ENCODE measurements at regions not wholly inside any gene's neighbourhood (a gene's known extent, or its start where the extent isn't known, plus 50 kb on each side); places are given as distances from the start of the nearest gene placed in this dataset.

GRCh38 chr20:16877053-16877554, 128.9 kb downstream of the OTOR start:
- Mint-ChIP-seq H3K9me3 (ENCODE audit: unreplicated experiment) (peaks cover 2% of the 10 kb centered on the region), H3K36me3 (ENCODE audit: low read depth, unreplicated experiment) (no peaks in the 10 kb centered on the region), H3K27me3 (ENCODE audit: low read depth, unreplicated experiment) (no peaks in the 10 kb centered on the region), H3K4me3 (ENCODE audit: unreplicated experiment) (no peak overlapping the region), H3K4me1 (ENCODE audit: low read depth, unreplicated experiment) (no peaks in the 10 kb centered on the region), H3K27ac (ENCODE audit: unreplicated experiment) (no peak overlapping the region)
- Histone ChIP-seq H3K36me3 (ENCODE audit: insufficient read depth, low read length) (no peaks in the 10 kb centered on the region), H2AFZ (ENCODE audit: low read depth, low read length) (no peak overlapping the region), H4K20me1 (ENCODE audit: insufficient read depth, low read length) (no peaks in the 10 kb centered on the region), H3K4me2 (ENCODE audit: low read length) (no peak overlapping the region), H3K27me3 (ENCODE audit: insufficient read depth, low read length) (no peaks in the 10 kb centered on the region), H3K27ac (ENCODE audit: low read depth, low read length) (no peak overlapping the region), H3K9ac (ENCODE audit: low read length) (no peak overlapping the region), H3K9me3 (ENCODE audit: insufficient read depth, low read depth, low read length) (no peaks in the 10 kb centered on the region), H3K4me1 (ENCODE audit: insufficient read depth, low read length) (no peaks in the 10 kb centered on the region), H3K79me2 (ENCODE audit: insufficient read depth, low read length) (no peaks in the 10 kb centered on the region), H3K4me3 (ENCODE audit: insufficient read depth, low read depth, low read length) (no peak overlapping the region)
- TF ChIP-seq, protein P1, sequence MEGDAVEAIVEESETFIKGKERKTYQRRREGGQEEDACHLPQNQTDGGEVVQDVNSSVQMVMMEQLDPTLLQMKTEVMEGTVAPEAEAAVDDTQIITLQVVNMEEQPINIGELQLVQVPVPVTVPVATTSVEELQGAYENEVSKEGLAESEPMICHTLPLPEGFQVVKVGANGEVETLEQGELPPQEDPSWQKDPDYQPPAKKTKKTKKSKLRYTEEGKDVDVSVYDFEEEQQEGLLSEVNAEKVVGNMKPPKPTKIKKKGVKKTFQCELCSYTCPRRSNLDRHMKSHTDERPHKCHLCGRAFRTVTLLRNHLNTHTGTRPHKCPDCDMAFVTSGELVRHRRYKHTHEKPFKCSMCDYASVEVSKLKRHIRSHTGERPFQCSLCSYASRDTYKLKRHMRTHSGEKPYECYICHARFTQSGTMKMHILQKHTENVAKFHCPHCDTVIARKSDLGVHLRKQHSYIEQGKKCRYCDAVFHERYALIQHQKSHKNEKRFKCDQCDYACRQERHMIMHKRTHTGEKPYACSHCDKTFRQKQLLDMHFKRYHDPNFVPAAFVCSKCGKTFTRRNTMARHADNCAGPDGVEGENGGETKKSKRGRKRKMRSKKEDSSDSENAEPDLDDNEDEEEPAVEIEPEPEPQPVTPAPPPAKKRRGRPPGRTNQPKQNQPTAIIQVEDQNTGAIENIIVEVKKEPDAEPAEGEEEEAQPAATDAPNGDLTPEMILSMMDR (IDR thresholded peaks at IDR 0.05; ENCODE audit: insufficient read depth, low read depth, low read length): no peak
- TF ChIP-seq EZH2 (IDR thresholded peaks at IDR 0.05; ENCODE audit: insufficient read depth, low read length): no peak
- DNase-seq (ENCODE audit: low read depth) (no peak), FAIRE-seq (no peak)

GRCh38 chr20:16885746-16886145, 137.6 kb downstream of the OTOR start:
- H3K36me3 Mint-ChIP-seq (ENCODE audit: low read depth, unreplicated experiment): no peaks in the 10 kb centered on the region
- H3K27me3 Mint-ChIP-seq (ENCODE audit: low read depth, unreplicated experiment): no peaks in the 10 kb centered on the region
- Histone ChIP-seq H3K27ac (ENCODE audit: low read depth, low read length) (no peak overlapping the region), H3K27me3 (ENCODE audit: insufficient read depth, low read length) (no peaks in the 10 kb centered on the region), H3K4me1 (ENCODE audit: insufficient read depth, low read length) (no peaks in the 10 kb centered on the region), H3K9ac (ENCODE audit: low read length) (no peak overlapping the region), H3K4me2 (ENCODE audit: low read length) (no peak overlapping the region), H3K4me3 (ENCODE audit: insufficient read depth, low read depth, low read length) (no peak overlapping the region), H3K36me3 (ENCODE audit: insufficient read depth, low read length) (no peaks in the 10 kb centered on the region), H3K79me2 (ENCODE audit: insufficient read depth, low read length) (no peaks in the 10 kb centered on the region), H2AFZ (ENCODE audit: low read depth, low read length) (no peak overlapping the region), H3K9me3 (ENCODE audit: insufficient read depth, low read depth, low read length) (no peaks in the 10 kb centered on the region), H4K20me1 (ENCODE audit: insufficient read depth, low read length) (no peaks in the 10 kb centered on the region)
- TF ChIP-seq, protein P1 (IDR thresholded peaks at IDR 0.05; ENCODE audit: insufficient read depth, low read depth, low read length): no peak
- TF ChIP-seq EZH2 (IDR thresholded peaks at IDR 0.05; ENCODE audit: insufficient read depth, low read length): no peak
- no peak overlapping the region for H3K27ac Mint-ChIP-seq (ENCODE audit: unreplicated experiment)
- DNase-seq (ENCODE audit: low read depth) (no peak), FAIRE-seq (no peak)
- H3K9me3 Mint-ChIP-seq (ENCODE audit: unreplicated experiment): peaks cover 4% of the 10 kb centered on the region
- no peak overlapping the region for H3K4me3 Mint-ChIP-seq (ENCODE audit: unreplicated experiment)
- no peaks in the 10 kb centered on the region for H3K4me1 Mint-ChIP-seq (ENCODE audit: low read depth, unreplicated experiment)

DNA sequence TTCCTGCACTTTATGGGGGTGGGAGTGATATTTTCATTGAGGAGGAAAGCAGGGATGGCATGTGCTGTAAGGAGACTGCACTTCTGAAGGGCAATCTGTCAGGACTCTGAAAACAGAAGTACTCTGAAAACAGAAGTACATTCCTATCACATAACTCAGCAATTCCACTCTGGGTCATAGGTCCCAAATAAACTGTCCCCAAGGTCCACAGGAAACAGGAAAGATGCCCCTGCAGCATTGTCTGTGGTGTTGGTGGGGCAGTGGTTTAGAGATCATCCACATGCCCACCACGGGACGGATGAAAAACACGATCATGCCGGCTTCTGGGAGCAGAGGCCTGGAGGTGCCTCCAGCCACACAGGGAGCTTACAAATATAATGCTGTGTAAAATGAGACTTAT, 150.3 kb downstream of the OTOR start:
- Mint-ChIP-seq H3K27ac (ENCODE audit: unreplicated experiment) (peak overlapping the region; percentile 87), H3K9me3 (ENCODE audit: unreplicated experiment) (no peaks in the 10 kb centered on the region), H3K4me3 (ENCODE audit: unreplicated experiment) (no peak overlapping the region), H3K4me1 (ENCODE audit: low read depth, unreplicated experiment) (peaks cover 14% of the 10 kb centered on the region), H3K36me3 (ENCODE audit: low read depth, unreplicated experiment) (no peaks in the 10 kb centered on the region), H3K27me3 (ENCODE audit: low read depth, unreplicated experiment) (no peaks in the 10 kb centered on the region)
- no peak for DNase-seq (ENCODE audit: low read depth)
- Histone ChIP-seq H3K36me3 (ENCODE audit: insufficient read depth, low read length) (no peaks in the 10 kb centered on the region), H3K4me2 (ENCODE audit: low read length) (no peak overlapping the region), H4K20me1 (ENCODE audit: insufficient read depth, low read length) (no peaks in the 10 kb centered on the region), H3K4me3 (ENCODE audit: insufficient read depth, low read depth, low read length) (no peak overlapping the region), H3K4me1 (ENCODE audit: insufficient read depth, low read length) (no peaks in the 10 kb centered on the region), H3K9ac (ENCODE audit: low read length) (no peak overlapping the region), H3K27ac (ENCODE audit: low read depth, low read length) (no peak overlapping the region), H2AFZ (ENCODE audit: low read depth, low read length) (no peak overlapping the region), H3K27me3 (ENCODE audit: insufficient read depth, low read length) (no peaks in the 10 kb centered on the region), H3K9me3 (ENCODE audit: insufficient read depth, low read depth, low read length) (no peaks in the 10 kb centered on the region), H3K79me2 (ENCODE audit: insufficient read depth, low read length) (no peaks in the 10 kb centered on the region)
- no peak for FAIRE-seq
- TF ChIP-seq, protein P1 (IDR thresholded peaks at IDR 0.05; ENCODE audit: insufficient read depth, low read depth, low read length): no peak
- no peak for TF ChIP-seq EZH2 (IDR thresholded peaks at IDR 0.05; ENCODE audit: insufficient read depth, low read length)
